ENCODE measurements at regions not wholly inside any gene's neighbourhood (a gene's known extent, or its start where the extent isn't known, plus 50 kb on each side); places are given as distances from the start of the nearest gene placed in this dataset.

DNA sequence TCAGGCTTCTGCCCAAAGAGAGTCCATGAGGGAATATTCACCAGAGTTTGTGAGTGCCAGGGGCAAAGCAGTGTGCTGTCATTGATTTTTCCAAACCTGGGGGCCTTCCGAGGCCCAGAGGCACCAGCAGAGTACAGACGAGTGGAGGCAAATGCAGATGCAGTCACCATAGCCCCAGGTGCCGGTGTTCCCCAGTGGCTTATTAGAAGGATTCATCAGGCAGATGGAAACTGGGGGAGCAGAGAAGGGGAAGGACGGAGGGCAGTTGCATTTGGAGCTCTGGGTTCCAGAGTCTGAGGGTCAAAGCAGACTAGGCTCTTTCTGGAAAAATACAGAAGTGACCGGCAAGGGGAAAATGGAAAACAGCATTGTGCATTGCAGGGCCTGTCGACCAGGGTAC is 184.2 kb downstream of the ANKRD60 start:
- Histone ChIP-seq H3K4me1 (no peaks in the 10 kb centered on the region), H3K4me3 (no peak overlapping the region), H3K36me3 (no peaks in the 10 kb centered on the region), H3K27me3 (no peaks in the 10 kb centered on the region), H3K9me3 (no peaks in the 10 kb centered on the region), H3K27ac (no peak overlapping the region)
- no peak for DNase-seq (ENCODE audit: low spot score in 2 of 2)
- intact Hi-C loops (cut with DNase I) = no loop called here
- no peak for TF ChIP-seq CTCF (IDR thresholded peaks at IDR 0.05)

- no peak for TF ChIP-seq CTCF (IDR thresholded peaks at IDR 0.05)
- DNase-seq (ENCODE audit: low spot score in 2 of 2) = no peak
- intact Hi-C loops (cut with DNase I) = no loop called here
- no peak overlapping the region for H3K27ac ChIP-seq
- no peaks in the 10 kb centered on the region for H3K36me3 ChIP-seq
- H3K4me3 ChIP-seq = no peak overlapping the region
- H3K9me3 ChIP-seq = no peaks in the 10 kb centered on the region
- H3K4me1 ChIP-seq = no peaks in the 10 kb centered on the region
- no peaks in the 10 kb centered on the region for H3K27me3 ChIP-seq
Observed at GRCh38 chr20:58043236-58044140, 185.0 kb downstream of the ANKRD60 start.

GRCh38 chr20:58042591-58042990 is 185.9 kb downstream of the ANKRD60 start:
- H3K27ac ChIP-seq = no peak overlapping the region
- no peak for TF ChIP-seq CTCF (IDR thresholded peaks at IDR 0.05)

DNA sequence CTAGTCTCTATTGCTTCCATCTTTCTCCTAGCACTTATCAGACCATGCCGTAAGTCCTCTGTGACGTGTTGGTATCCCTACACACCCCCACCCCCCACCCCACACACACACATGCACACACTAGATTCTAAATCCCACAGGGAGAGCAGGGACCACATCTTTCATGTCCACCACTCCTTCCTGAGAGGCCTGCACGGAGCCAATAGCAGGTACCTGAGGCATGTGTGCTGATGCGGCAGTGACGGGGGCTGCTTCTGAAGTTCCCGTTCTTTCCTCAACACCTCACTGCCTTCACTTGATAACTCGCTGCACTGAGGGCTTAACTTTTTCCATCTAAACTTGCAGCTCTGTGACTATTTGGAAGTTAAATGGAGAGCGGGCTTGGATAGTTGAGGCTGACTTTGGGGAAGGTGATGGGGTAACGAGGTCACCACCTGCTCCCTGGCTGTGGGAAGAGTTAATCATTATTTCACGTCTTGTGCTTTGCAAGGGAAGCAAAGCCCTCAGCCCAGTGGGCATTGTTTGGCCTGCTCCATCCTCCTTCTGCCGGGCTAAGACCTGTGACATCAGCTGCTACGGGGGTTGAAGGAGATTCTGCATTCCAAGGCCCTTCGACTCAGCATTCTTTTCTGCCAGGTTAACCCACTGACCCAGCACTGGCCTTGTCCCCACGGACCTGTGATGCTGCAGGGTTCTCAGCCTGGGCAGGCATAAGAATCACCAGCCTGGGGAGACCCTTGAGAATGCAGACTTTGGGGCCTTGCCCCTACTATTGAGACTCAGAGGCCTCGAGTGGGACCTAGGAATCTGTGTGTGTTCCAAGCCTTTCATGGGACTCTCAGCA is 187.8 kb downstream of the ANKRD60 start:
- no peak overlapping the region for H3K27ac ChIP-seq
- H3K4me3 ChIP-seq = no peak overlapping the region
- no peaks in the 10 kb centered on the region for H3K36me3 ChIP-seq
- no peaks in the 10 kb centered on the region for H3K27me3 ChIP-seq
- intact Hi-C loops (cut with DNase I) = no loop called here
- H3K9me3 ChIP-seq = no peaks in the 10 kb centered on the region
- TF ChIP-seq CTCF (IDR thresholded peaks at IDR 0.05) = no peak
- DNase-seq (ENCODE audit: low spot score in 2 of 2) = no peak
- no peaks in the 10 kb centered on the region for H3K4me1 ChIP-seq

More at GRCh38 chr20:58042591-58042990, 185.9 kb downstream of the ANKRD60 start:
- Histone ChIP-seq H3K36me3 (no peaks in the 10 kb centered on the region), H3K27me3 (no peaks in the 10 kb centered on the region), H3K4me3 (no peak overlapping the region), H3K9me3 (no peaks in the 10 kb centered on the region), H3K4me1 (no peaks in the 10 kb centered on the region)
- intact Hi-C loops (cut with DNase I) = no loop called here
- DNase-seq (ENCODE audit: low spot score in 2 of 2) = no peak

GRCh38 chr20:58039274-58040092 is 189.0 kb downstream of the ANKRD60 start:
- H3K36me3 ChIP-seq = no peaks in the 10 kb centered on the region
- H3K4me3 ChIP-seq = no peak overlapping the region
- no peak for TF ChIP-seq CTCF (IDR thresholded peaks at IDR 0.05)
- H3K27me3 ChIP-seq = no peaks in the 10 kb centered on the region
- no peaks in the 10 kb centered on the region for H3K4me1 ChIP-seq
- intact Hi-C loops (cut with DNase I) = no loop called here
- no peak overlapping the region for H3K27ac ChIP-seq
- H3K9me3 ChIP-seq = no peaks in the 10 kb centered on the region
- no peak for DNase-seq (ENCODE audit: low spot score in 2 of 2)

All from ascending aorta (tissue), 2 donors.